ENCODE measurements at regions not wholly inside any gene's neighbourhood (a gene's known extent, or its start where the extent isn't known, plus 50 kb on each side); places are given as distances from the start of the nearest gene placed in this dataset.
"Not testable (repeated sequence)": the region's sequence is repeated elsewhere in the genome, so short reads cannot be mapped to it uniquely, and the experiment has no call there.

GRCh38 chr13:23044906-23045305 lies 135.9 kb upstream of the SGCG start:
- DNase-seq, result no peak

GRCh38 chr13:23050126-23050525 lies 130.7 kb upstream of the SGCG start:
- no peak for DNase-seq

GRCh38 chr13:23053711-23054110 lies 127.1 kb upstream of the SGCG start:
- not testable (repeated sequence) for DNase-seq

- DNase-seq, result no peak
Observed at GRCh38 chr13:23059173-23059572, 121.6 kb upstream of the SGCG start.

- no peak for DNase-seq
Observed at GRCh38 chr13:23060959-23061358, 119.8 kb upstream of the SGCG start.

GRCh38 chr13:23067129-23067528 lies 113.7 kb upstream of the SGCG start:
- no peak for DNase-seq

GRCh38 chr13:23069566-23069965 lies 111.2 kb upstream of the SGCG start:
- DNase-seq, result no peak

GRCh38 chr13:23074075-23074828 lies 106.5 kb upstream of the SGCG start:
- DNase-seq, result no peak

- DNase-seq, result no peak
Observed at GRCh38 chr13:23081220-23081619, 99.6 kb upstream of the SGCG start.

- DNase-seq, result no peak
Observed at GRCh38 chr13:23081901-23082300, 98.9 kb upstream of the SGCG start.

- DNase-seq, result no peak
Observed at GRCh38 chr13:23086968-23087623, 93.7 kb upstream of the SGCG start.

GRCh38 chr13:23087880-23088279 lies 92.9 kb upstream of the SGCG start:
- DNase-seq, result no peak

- no peak for DNase-seq
Observed at GRCh38 chr13:23098161-23098907, 82.4 kb upstream of the SGCG start.

GRCh38 chr13:23105051-23105450 lies 75.7 kb upstream of the SGCG start:
- no peak for DNase-seq

GRCh38 chr13:23107665-23108064 lies 73.1 kb upstream of the SGCG start:
- no peak for DNase-seq

GRCh38 chr13:23119131-23119530 lies 61.6 kb upstream of the SGCG start:
- no peak for DNase-seq

GRCh38 chr13:23127540-23127939 lies 53.2 kb upstream of the SGCG start:
- not testable (repeated sequence) for DNase-seq

GRCh38 chr13:23129331-23129730 lies 51.4 kb upstream of the SGCG start:
- no peak for DNase-seq

Measured in CD4-positive, alpha-beta T cell treated with Interleukin-1 beta for 1 hour (primary cell).